ENCODE measurements at regions not wholly inside any gene's neighbourhood (a gene's known extent, or its start where the extent isn't known, plus 50 kb on each side); places are given as distances from the start of the nearest gene placed in this dataset.

- Histone ChIP-seq H3K9me3 (ENCODE audit: control insufficient read depth, insufficient read depth, low read depth, low read length) (no peaks in the 10 kb centered on the region), H3K4me3 (ENCODE audit: low read depth, low read length) (no peak overlapping the region), H3K36me3 (ENCODE audit: control insufficient read depth in 2 of 2, insufficient read depth in 1 of 2, low read length in 2 of 2) (no peaks in the 10 kb centered on the region), H3K4me1 (ENCODE audit: control insufficient read depth, insufficient read depth, low read length) (no peaks in the 10 kb centered on the region), H3K27ac (ENCODE audit: extremely low read depth, low read depth, low read length) (no peak overlapping the region)
- no peak for TF ChIP-seq KLF16 (tag by site-specific recombination; IDR thresholded peaks at IDR 0.05)
- no peak for TF ChIP-seq ZNF155 (tag by site-specific recombination; IDR thresholded peaks at IDR 0.05)
- no peak for TF ChIP-seq ZNF335 (tag by site-specific recombination; conservative IDR thresholded peaks at IDR 0.05)
- TF ChIP-seq ZNF184 (tag by site-specific recombination; IDR thresholded peaks at IDR 0.05), result no peak
- no peak for TF ChIP-seq ZNF48 (tag by site-specific recombination; IDR thresholded peaks at IDR 0.05)
- no peak for TF ChIP-seq BCL6B (tag by site-specific recombination; IDR thresholded peaks at IDR 0.05)
- TF ChIP-seq ZNF37A (tag by site-specific recombination; IDR thresholded peaks at IDR 0.05), result no peak
- TF ChIP-seq MZF1 (tag by site-specific recombination; IDR thresholded peaks at IDR 0.05; ENCODE audit: borderline replicate concordance), result no peak
- no peak for TF ChIP-seq ZNF146 (tag by site-specific recombination; IDR thresholded peaks at IDR 0.05)
- TF ChIP-seq ZNF114 (tag by site-specific recombination; IDR thresholded peaks at IDR 0.05), result no peak
- TF ChIP-seq KLF1 (tag by site-specific recombination; IDR thresholded peaks at IDR 0.05), result no peak
- TF ChIP-seq ZFP37 (tag by site-specific recombination; IDR thresholded peaks at IDR 0.05), result no peak
- ChIA-PET CTCF (no interaction called here), POLR2A (no interaction called here)
These were observed 706.5 kb upstream of the FAM98A start for GRCh38 chr2:34305587-34305986.

GRCh38 chr2:34294961-34295360 is 695.9 kb upstream of the FAM98A start:
- ChIA-PET POLR2A (no interaction called here), CTCF (no interaction called here)
- TF ChIP-seq ZNF645 (tag by site-specific recombination; IDR thresholded peaks at IDR 0.05), result no peak
- Histone ChIP-seq H3K4me1 (ENCODE audit: control insufficient read depth, insufficient read depth, low read length) (no peaks in the 10 kb centered on the region), H3K9me3 (ENCODE audit: control insufficient read depth, insufficient read depth, low read depth, low read length) (no peaks in the 10 kb centered on the region), H3K36me3 (ENCODE audit: control insufficient read depth in 2 of 2, insufficient read depth in 1 of 2, low read length in 2 of 2) (no peaks in the 10 kb centered on the region), H3K4me3 (ENCODE audit: low read depth, low read length) (no peak overlapping the region), H3K27ac (ENCODE audit: extremely low read depth, low read depth, low read length) (no peak overlapping the region)

DNA sequence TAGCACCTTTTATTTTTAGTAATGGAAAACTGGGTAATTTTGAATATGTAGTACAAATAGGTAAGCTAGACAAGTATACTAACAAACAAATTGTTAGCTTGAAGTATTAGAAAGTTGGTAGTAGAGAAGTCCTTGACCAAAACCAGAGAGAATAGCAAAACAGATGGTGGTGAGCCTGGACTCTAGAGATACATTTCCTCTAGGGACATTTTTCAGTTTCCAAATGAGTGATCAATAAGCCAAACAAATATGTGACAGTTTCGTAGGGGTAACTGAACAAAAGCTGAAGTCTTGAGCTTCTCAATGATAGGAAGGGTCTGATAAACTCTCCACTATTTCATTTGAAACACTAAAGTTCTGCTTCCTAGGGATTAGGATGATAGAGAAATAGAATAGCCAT is 692.0 kb upstream of the FAM98A start:
- H3K4me3 ChIP-seq (ENCODE audit: low read depth, low read length), result no peak overlapping the region
- H3K36me3 ChIP-seq (ENCODE audit: control insufficient read depth in 2 of 2, insufficient read depth in 1 of 2, low read length in 2 of 2), result no peaks in the 10 kb centered on the region
- no peak for TF ChIP-seq TCF7L2 (IDR thresholded peaks at IDR 0.05; ENCODE audit: borderline replicate concordance, low read depth, low read length)
- TF ChIP-seq ZNF121 (tag by site-specific recombination; IDR thresholded peaks at IDR 0.05), result no peak
- no peak for TF ChIP-seq ZXDB (tag by site-specific recombination; IDR thresholded peaks at IDR 0.05)
- TF ChIP-seq ZNF248 (tag by site-specific recombination; IDR thresholded peaks at IDR 0.05), result no peak
- ChIA-PET CTCF (no interaction called here), POLR2A (no interaction called here)
- H3K9me3 ChIP-seq (ENCODE audit: control insufficient read depth, insufficient read depth, low read depth, low read length), result no peaks in the 10 kb centered on the region
- H3K27ac ChIP-seq (ENCODE audit: extremely low read depth, low read depth, low read length), result no peak overlapping the region
- H3K4me1 ChIP-seq (ENCODE audit: control insufficient read depth, insufficient read depth, low read length), result no peaks in the 10 kb centered on the region

- no peaks in the 10 kb centered on the region for H3K9me3 ChIP-seq (ENCODE audit: control insufficient read depth, insufficient read depth, low read depth, low read length)
- no peaks in the 10 kb centered on the region for H3K36me3 ChIP-seq (ENCODE audit: control insufficient read depth in 2 of 2, insufficient read depth in 1 of 2, low read length in 2 of 2)
- POLR2A ChIA-PET, result no interaction called here
- CTCF ChIA-PET, result no interaction called here
- H3K27ac ChIP-seq (ENCODE audit: extremely low read depth, low read depth, low read length), result no peak overlapping the region
- H3K4me3 ChIP-seq (ENCODE audit: low read depth, low read length), result no peak overlapping the region
- no peaks in the 10 kb centered on the region for H3K4me1 ChIP-seq (ENCODE audit: control insufficient read depth, insufficient read depth, low read length)
- TF ChIP-seq ZNF610 (tag by site-specific recombination; IDR thresholded peaks at IDR 0.05; ENCODE audit: borderline replicate concordance) (no peak), ZNF324 (tag by site-specific recombination; IDR thresholded peaks at IDR 0.05) (no peak), ZNF354C (tag by site-specific recombination; IDR thresholded peaks at IDR 0.05; ENCODE audit: borderline replicate concordance, low read depth) (no peak), ZNF518A (tag by site-specific recombination; conservative IDR thresholded peaks at IDR 0.05; ENCODE audit: low read depth) (no peak), ZNF274 (IDR thresholded peaks at IDR 0.05; ENCODE audit: low read length) (no peak), ZNF274 (tag by site-specific recombination; IDR thresholded peaks at IDR 0.05; ENCODE audit: borderline replicate concordance) (no peak), MEIS1 (CRISPR knock-in tag; IDR thresholded peaks at IDR 0.05; ENCODE audit: borderline replicate concordance) (no peak), ZSCAN16 (tag by site-specific recombination; IDR thresholded peaks at IDR 0.05) (no peak)
These were observed 688.9 kb upstream of the FAM98A start for GRCh38 chr2:34288016-34288415.

Data from HEK293 (cell line).